HEK293 (cell line): ENCODE measurements at regions not wholly inside any gene's neighbourhood (a gene's known extent, or its start where the extent isn't known, plus 50 kb on each side); places are given as distances from the start of the nearest gene placed in this dataset.

ENCODE experiments used
- CTCF ChIA-PET: fragments of 350-600 bp; formaldehyde crosslinking; extraction: SDS; loops from one replicate; lab custom pipeline; 2021; ENCODE audit warnings: antibody characterized with exemption; lab: Yijun Ruan, JAX
- POLR2A ChIA-PET: fragments of 300-600 bp; formaldehyde crosslinking; extraction: SDS; loops from one replicate; lab custom pipeline; 2020; ENCODE audit warnings: antibody characterized with exemption, inconsistent platforms; lab: Yijun Ruan, JAX
- H3K27ac ChIP-seq: fragments of 200-500 bp; sonication (Bioruptor generic); 2 replicates; pipeline ENCODE4 v1.5.1; 2014; ENCODE audit warnings: low read depth, low read length, control low read depth, inconsistent platforms; ENCODE audit errors: extremely low read depth
- H3K36me3 ChIP-seq, 2 experiments: fragments of 200-500 bp in 1 of 2; sonication (Bioruptor generic) in 1 of 2; 1 replicate in 1 of 2; 2 replicates in 1 of 2; pipeline ENCODE4 v1.5.1; 2014 to 2017; ENCODE audit warnings: inconsistent platforms in 2 of 2, low read length in 2 of 2; ENCODE audit not compliant: control insufficient read depth in 2 of 2, insufficient read depth in 1 of 2
- H3K4me1 ChIP-seq: fragments of 200-500 bp; sonication (Bioruptor generic); 2 replicates; pipeline ENCODE4 v1.5.1; 2014; ENCODE audit warnings: mild to moderate bottlenecking, low read length, inconsistent platforms; ENCODE audit not compliant: control insufficient read depth, insufficient read depth
- H3K4me3 ChIP-seq: 2 replicates; pipeline ENCODE4 v1.5.1; 2011; ENCODE audit warnings: low read depth, mild to moderate bottlenecking, control low read depth, low read length, moderate library complexity
- H3K9me3 ChIP-seq: fragments of 200-500 bp; sonication (Bioruptor generic); 2 replicates; pipeline ENCODE4 v1.5.1; 2014; ENCODE audit warnings: low read depth, low read length, inconsistent platforms; ENCODE audit not compliant: control insufficient read depth, insufficient read depth
- BCL6B ChIP-seq: fragments of 450-650 bp; formaldehyde crosslinking; IDR thresholded peaks from 2 replicates; pipeline ENCODE4 v1.5.1; 2017; ENCODE audit warnings: missing biosample characterization, missing genetic modification characterization
- ELK4 ChIP-seq: IDR thresholded peaks from 2 replicates; pipeline ENCODE4 v1.6.1; 2011; ENCODE audit warnings: mild to moderate bottlenecking, low read depth, low read length, borderline replicate concordance
- HOXC10 ChIP-seq: sonication (generic); formaldehyde crosslinking; IDR thresholded peaks from 2 replicates; pipeline ENCODE4 v1.8.1; 2023; ENCODE audit warnings: mild to moderate bottlenecking, missing genetic modification reagents
- IKZF3 ChIP-seq: fragments of 450-650 bp; IDR thresholded peaks from 2 replicates; pipeline ENCODE4 v1.5.0; 2018; ENCODE audit warnings: missing biosample characterization, mild to moderate bottlenecking, missing genetic modification characterization, moderate library complexity
- KLF16 ChIP-seq: fragments of 450-650 bp; formaldehyde crosslinking; IDR thresholded peaks from 2 replicates; pipeline ENCODE4 v1.5.1; 2017; ENCODE audit warnings: missing biosample characterization, missing genetic modification characterization
- KLF7 ChIP-seq: fragments of 450-650 bp; formaldehyde crosslinking; IDR thresholded peaks from 2 replicates; pipeline ENCODE4 v1.5.1; 2016; ENCODE audit warnings: missing biosample characterization, missing genetic modification characterization, borderline replicate concordance
- KLF9 ChIP-seq: fragments of 450-650 bp; formaldehyde crosslinking; IDR thresholded peaks from 2 replicates; pipeline ENCODE4 v1.5.1; 2016; ENCODE audit warnings: missing biosample characterization, missing genetic modification characterization, low read depth
- OVOL3 ChIP-seq: fragments of 450-650 bp; formaldehyde crosslinking; IDR thresholded peaks from 2 replicates; pipeline ENCODE4 v1.5.1; 2016; ENCODE audit warnings: missing biosample characterization, missing genetic modification characterization
- ZBTB1 ChIP-seq: fragments of 450-650 bp; formaldehyde crosslinking; IDR thresholded peaks from 2 replicates; pipeline ENCODE4 v1.5.1; 2016; ENCODE audit warnings: missing biosample characterization, missing genetic modification characterization
- ZBTB26 ChIP-seq: fragments of 450-650 bp; formaldehyde crosslinking; optimal IDR thresholded peaks from 2 replicates; pipeline ENCODE3; 2016; ENCODE audit warnings: missing biosample characterization, mild to moderate bottlenecking, missing genetic modification characterization
- ZFHX2 ChIP-seq: fragments of 450-650 bp; formaldehyde crosslinking; conservative IDR thresholded peaks from 2 replicates; pipeline ENCODE4 v1.5.1; 2016; ENCODE audit warnings: missing biosample characterization, missing genetic modification characterization
- ZFP41 ChIP-seq: fragments of 450-650 bp; formaldehyde crosslinking; IDR thresholded peaks from 2 replicates; pipeline ENCODE4 v1.5.1; 2016; ENCODE audit warnings: missing biosample characterization, missing genetic modification characterization, borderline replicate concordance
- ZFP69B ChIP-seq: fragments of 450-650 bp; formaldehyde crosslinking; IDR thresholded peaks from 2 replicates; pipeline ENCODE4 v1.5.1; 2016; ENCODE audit warnings: missing biosample characterization, missing genetic modification characterization
- ZNF112 ChIP-seq: fragments of 450-650 bp; formaldehyde crosslinking; IDR thresholded peaks from 2 replicates; pipeline ENCODE4 v1.5.0; 2017; ENCODE audit warnings: missing biosample characterization, missing genetic modification characterization
- ZNF114 ChIP-seq: fragments of 450-650 bp; formaldehyde crosslinking; IDR thresholded peaks from 2 replicates; pipeline ENCODE4 v1.5.0; 2017; ENCODE audit warnings: missing biosample characterization, missing genetic modification characterization
- ZNF121 ChIP-seq: fragments of 450-650 bp; formaldehyde crosslinking; IDR thresholded peaks from 2 replicates; pipeline ENCODE4 v1.5.1; 2016; ENCODE audit warnings: missing biosample characterization, missing genetic modification characterization
- ZNF138 ChIP-seq: fragments of 450-650 bp; formaldehyde crosslinking; IDR thresholded peaks from 2 replicates; pipeline ENCODE4 v1.5.1; 2016; ENCODE audit warnings: missing biosample characterization, missing genetic modification characterization, borderline replicate concordance
- ZNF16 ChIP-seq: fragments of 450-650 bp; formaldehyde crosslinking; IDR thresholded peaks from 2 replicates; pipeline ENCODE4 v1.5.1; 2016; ENCODE audit warnings: low read depth, missing biosample characterization, missing genetic modification characterization
- ZNF302 ChIP-seq: fragments of 450-650 bp; formaldehyde crosslinking; IDR thresholded peaks from 2 replicates; pipeline ENCODE4 v1.5.1; 2016; ENCODE audit warnings: missing biosample characterization, missing genetic modification characterization, low read depth
- ZNF324 ChIP-seq: fragments of 450-650 bp; formaldehyde crosslinking; IDR thresholded peaks from 2 replicates; pipeline ENCODE4 v1.5.1; 2016; ENCODE audit warnings: missing biosample characterization, missing genetic modification characterization
- ZNF416 ChIP-seq: fragments of 450-650 bp; formaldehyde crosslinking; IDR thresholded peaks from 2 replicates; pipeline ENCODE4 v1.5.1; 2016; ENCODE audit warnings: missing biosample characterization, missing genetic modification characterization
- ZNF426 ChIP-seq: fragments of 450-650 bp; formaldehyde crosslinking; IDR thresholded peaks from 2 replicates; pipeline ENCODE4 v1.5.1; 2017; ENCODE audit warnings: missing biosample characterization, missing genetic modification characterization, mild to moderate bottlenecking, inconsistent platforms, moderate library complexity
- ZNF514 ChIP-seq: fragments of 450-650 bp; formaldehyde crosslinking; IDR thresholded peaks from 2 replicates; pipeline ENCODE4 v1.5.1; 2016; ENCODE audit warnings: missing biosample characterization, missing genetic modification characterization
- ZNF596 ChIP-seq: fragments of 450-650 bp; IDR thresholded peaks from 2 replicates; pipeline ENCODE4 v1.5.0; 2018; ENCODE audit warnings: missing biosample characterization, mild to moderate bottlenecking, missing genetic modification characterization, moderate library complexity
- ZNF660 ChIP-seq: fragments of 450-650 bp; IDR thresholded peaks from 2 replicates; pipeline ENCODE4 v1.5.1; 2018; ENCODE audit warnings: missing biosample characterization, mild to moderate bottlenecking, missing genetic modification characterization
- ZNF701 ChIP-seq: fragments of 450-650 bp; formaldehyde crosslinking; IDR thresholded peaks from 2 replicates; pipeline ENCODE4 v1.5.1; 2016; ENCODE audit warnings: missing biosample characterization, missing genetic modification characterization
- ZNF776 ChIP-seq: fragments of 450-650 bp; formaldehyde crosslinking; IDR thresholded peaks from 2 replicates; pipeline ENCODE4 v1.5.0; 2017; ENCODE audit warnings: missing biosample characterization, missing genetic modification characterization, borderline replicate concordance
- ZNF791 ChIP-seq: fragments of 450-650 bp; formaldehyde crosslinking; IDR thresholded peaks from 2 replicates; pipeline ENCODE4 v1.5.1; 2016; ENCODE audit warnings: missing biosample characterization, missing genetic modification characterization
- ZSCAN16 ChIP-seq: fragments of 450-650 bp; formaldehyde crosslinking; IDR thresholded peaks from 2 replicates; pipeline ENCODE4 v1.5.1; 2016; ENCODE audit warnings: missing biosample characterization, missing genetic modification characterization
- ZSCAN4 ChIP-seq: fragments of 450-650 bp; formaldehyde crosslinking; IDR thresholded peaks from 2 replicates; pipeline ENCODE4 v1.5.1; 2017; ENCODE audit warnings: missing biosample characterization, missing genetic modification characterization

- TF ChIP-seq HOXC10, result no peak
- TF ChIP-seq ZNF324, result no peak
- POLR2A ChIA-PET, result no interaction called here
- CTCF ChIA-PET, result no interaction called here
Measured at GRCh38 chr4:96763546-96763945, 923.7 kb downstream of the PDHA2 start.

GRCh38 chr4:96766359-96766758, 926.5 kb downstream of the PDHA2 start:
- H3K27ac ChIP-seq, result no peak overlapping the region
- no peaks in the 10 kb centered on the region for H3K9me3 ChIP-seq
- no peak for TF ChIP-seq ZNF16 (tag by site-specific recombination)
- no peak for TF ChIP-seq ZNF776 (tag by site-specific recombination)
- TF ChIP-seq ZNF791 (tag by site-specific recombination), result no peak
- TF ChIP-seq KLF16 (tag by site-specific recombination), result no peak
- TF ChIP-seq ZNF701, result no peak
- no peak for TF ChIP-seq ZNF138
- TF ChIP-seq ZFP69B (tag by site-specific recombination), result no peak
- no peak for TF ChIP-seq ZSCAN4
- TF ChIP-seq ELK4, result no peak
- ChIA-PET CTCF (interaction anchor here (0.6 kb wide), 2 partner anchors 309 to 1600 kb away, joined by 3 read pairs; no protein-coding TSS in a partner anchor), POLR2A (no interaction called here)
- no peaks in the 10 kb centered on the region for H3K36me3 ChIP-seq
- H3K4me1 ChIP-seq, result no peaks in the 10 kb centered on the region
- no peak overlapping the region for H3K4me3 ChIP-seq

More at GRCh38 chr4:96763546-96763945, 923.7 kb downstream of the PDHA2 start:
- no peak overlapping the region for H3K27ac ChIP-seq
- no peak overlapping the region for H3K4me3 ChIP-seq
- no peaks in the 10 kb centered on the region for H3K9me3 ChIP-seq
- no peaks in the 10 kb centered on the region for H3K4me1 ChIP-seq
- H3K36me3 ChIP-seq, result no peaks in the 10 kb centered on the region

GRCh38 chr4:96767815-96768480, 928.1 kb downstream of the PDHA2 start:
- TF ChIP-seq ZNF121 (tag by site-specific recombination) (no peak), ZNF660 (tag by site-specific recombination) (no peak), KLF7 (tag by site-specific recombination) (no peak), KLF9 (tag by site-specific recombination) (no peak), ZNF514 (no peak), BCL6B (no peak), ZFP41 (tag by site-specific recombination) (no peak), ZBTB26 (no peak), ZBTB1 (tag by site-specific recombination) (no peak), ZNF112 (no peak), ZNF426 (tag by site-specific recombination) (no peak), ZNF416 (tag by site-specific recombination) (no peak), ZNF302 (no peak), OVOL3 (tag by site-specific recombination) (no peak), IKZF3 (no peak), ZNF596 (tag by site-specific recombination) (no peak), ZFHX2 (tag by site-specific recombination) (no peak), ZNF114 (tag by site-specific recombination) (no peak), ZSCAN16 (no peak)
- H3K4me3 ChIP-seq, result no peak overlapping the region
- H3K36me3 ChIP-seq, result no peaks in the 10 kb centered on the region
- no peaks in the 10 kb centered on the region for H3K9me3 ChIP-seq
- ChIA-PET CTCF (no interaction called here), POLR2A (no interaction called here)
- H3K4me1 ChIP-seq, result no peaks in the 10 kb centered on the region
- no peak overlapping the region for H3K27ac ChIP-seq
